ENCODE measurements at regions not wholly inside any gene's neighbourhood (a gene's known extent, or its start where the extent isn't known, plus 50 kb on each side); places are given as distances from the start of the nearest gene placed in this dataset.

GRCh38 chr21:18518054-18518481 is 114.5 kb upstream of the TMPRSS15 start:
- Histone ChIP-seq H3K27me3 (replicated peaks) (no peaks in the 10 kb centered on the region), H3K27ac (no peak overlapping the region), H3K4me3 (ENCODE audit: low read depth, low read length) (no peak overlapping the region), H3K36me3 (replicated peaks) (no peaks in the 10 kb centered on the region)
- DNase-seq = no peak
- TF ChIP-seq CTCF (IDR thresholded peaks at IDR 0.05; ENCODE audit: low read depth, low read length, missing control alignments) = no peak
- in situ Hi-C loops (cut with HindIII; ENCODE audit: low pct_ligation_motif_present, low sequenced_read_pairs) = no loop called here

GRCh38 chr21:18521204-18521603 is 117.6 kb upstream of the TMPRSS15 start:
- Histone ChIP-seq H3K36me3 (replicated peaks) (no peaks in the 10 kb centered on the region), H3K27ac (no peak overlapping the region), H3K4me3 (ENCODE audit: low read depth, low read length) (no peak overlapping the region), H3K27me3 (replicated peaks) (no peaks in the 10 kb centered on the region)
- in situ Hi-C loops (cut with HindIII; ENCODE audit: low pct_ligation_motif_present, low sequenced_read_pairs) = no loop called here
- no peak for TF ChIP-seq CTCF (IDR thresholded peaks at IDR 0.05; ENCODE audit: low read depth, low read length, missing control alignments)
- DNase-seq = no peak

GRCh38 chr21:18522181-18522972 is 118.8 kb upstream of the TMPRSS15 start:
- no peak overlapping the region for H3K27ac ChIP-seq
- DNase-seq = peak; percentile 14
- no peaks in the 10 kb centered on the region for H3K27me3 ChIP-seq (replicated peaks)
- no peaks in the 10 kb centered on the region for H3K36me3 ChIP-seq (replicated peaks)
- in situ Hi-C loops (cut with HindIII; ENCODE audit: low pct_ligation_motif_present, low sequenced_read_pairs) = no loop called here
- TF ChIP-seq CTCF (IDR thresholded peaks at IDR 0.05; ENCODE audit: low read depth, low read length, missing control alignments) = peak; percentile 36
- no peak overlapping the region for H3K4me3 ChIP-seq (ENCODE audit: low read depth, low read length)

- H3K27ac ChIP-seq = no peak overlapping the region
- in situ Hi-C loops (cut with HindIII; ENCODE audit: low pct_ligation_motif_present, low sequenced_read_pairs) = no loop called here
- H3K27me3 ChIP-seq (replicated peaks) = no peaks in the 10 kb centered on the region
- DNase-seq = no peak
- no peak for TF ChIP-seq CTCF (IDR thresholded peaks at IDR 0.05; ENCODE audit: low read depth, low read length, missing control alignments)
- H3K36me3 ChIP-seq (replicated peaks) = no peaks in the 10 kb centered on the region
- no peak overlapping the region for H3K4me3 ChIP-seq (ENCODE audit: low read depth, low read length)
Observed at GRCh38 chr21:18524097-18524880, 120.7 kb upstream of the TMPRSS15 start.

GRCh38 chr21:18529254-18529653 is 125.7 kb upstream of the TMPRSS15 start:
- no peak for TF ChIP-seq CTCF (IDR thresholded peaks at IDR 0.05; ENCODE audit: low read depth, low read length, missing control alignments)
- Histone ChIP-seq H3K36me3 (replicated peaks) (no peaks in the 10 kb centered on the region), H3K4me3 (ENCODE audit: low read depth, low read length) (no peak overlapping the region), H3K27me3 (replicated peaks) (no peaks in the 10 kb centered on the region), H3K27ac (peak overlapping the region; percentile 6)
- in situ Hi-C loops (cut with HindIII; ENCODE audit: low pct_ligation_motif_present, low sequenced_read_pairs) = no loop called here
- DNase-seq = peak; percentile 96
